HS-27A (cell line): ENCODE measurements at regions not wholly inside any gene's neighbourhood (a gene's known extent, or its start where the extent isn't known, plus 50 kb on each side); places are given as distances from the start of the nearest gene placed in this dataset.
"Not testable (repeated sequence)": the region's sequence is repeated elsewhere in the genome, so short reads cannot be mapped to it uniquely, and the experiment has no call there.

Experiments used
- DNase-seq: peaks from one replicate; pipeline ENCODE4 v3.0.0-alpha.2; 2012; ENCODE audit warnings: low read depth, missing footprints

DNA sequence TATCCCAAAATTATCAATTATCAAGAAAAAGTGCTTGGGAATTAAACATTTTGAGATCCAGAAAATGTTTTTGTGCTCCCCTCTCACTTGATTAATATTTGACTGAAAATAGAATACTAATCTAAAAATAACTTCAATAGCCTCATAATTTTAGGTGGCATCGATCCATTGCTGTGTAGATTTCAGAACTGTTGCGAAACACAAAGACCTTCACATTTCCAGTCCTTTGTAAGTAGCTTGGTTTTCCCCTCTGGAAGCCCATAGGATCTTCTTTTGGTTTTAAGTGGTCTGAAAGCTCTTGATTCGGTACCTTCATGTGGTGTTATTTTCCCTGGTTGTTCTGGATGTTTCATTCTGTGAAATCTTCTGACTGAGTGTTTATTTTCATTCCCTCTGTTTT lies 176.5 kb downstream of the NUFIP1 start:
- no peak for DNase-seq

GRCh38 chr13:44810061-44810840 lies 179.0 kb downstream of the NUFIP1 start:
- no peak for DNase-seq

DNA sequence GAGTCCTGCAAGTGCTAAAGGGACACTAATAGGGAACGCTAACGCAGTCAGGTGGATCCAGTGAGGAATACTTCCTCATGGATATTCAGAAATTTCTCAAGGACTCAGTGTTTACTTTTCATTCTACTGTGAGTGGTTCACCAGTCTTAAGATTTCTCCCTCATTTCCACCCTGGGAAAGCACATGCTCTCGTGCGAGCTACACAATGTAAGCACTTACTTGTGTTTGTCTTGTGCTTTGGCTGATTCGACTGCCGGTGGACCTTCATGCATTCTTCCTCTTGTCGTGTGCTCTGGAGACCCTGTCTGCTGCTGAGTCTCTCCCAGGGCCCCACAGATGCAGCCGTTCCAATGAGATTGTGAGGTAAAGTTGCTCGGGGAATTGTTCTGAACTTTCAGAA lies 180.1 kb downstream of the NUFIP1 start:
- no peak for DNase-seq

DNA sequence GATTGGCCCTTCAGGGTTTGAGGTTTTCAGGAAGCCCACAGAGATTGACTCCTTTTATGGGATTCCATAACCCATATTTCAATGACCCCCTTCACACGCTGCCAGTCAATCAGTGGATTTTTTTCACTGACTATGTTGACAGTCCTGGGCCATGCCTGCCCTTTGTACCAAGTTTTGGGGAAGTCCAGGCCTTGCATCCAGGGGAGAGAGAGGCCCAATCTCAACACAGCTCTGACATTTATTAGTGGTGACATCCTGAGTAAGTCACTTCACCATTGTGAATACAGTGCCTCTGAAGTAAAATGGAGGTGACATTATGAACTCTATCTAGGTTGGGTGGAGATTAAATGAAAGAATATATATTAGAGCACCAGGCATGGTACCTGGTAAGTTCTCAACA lies 181.1 kb downstream of the NUFIP1 start:
- DNase-seq, result no peak

- no peak for DNase-seq
These were observed 181.7 kb downstream of the NUFIP1 start for GRCh38 chr13:44807449-44808034.

- DNase-seq, result no peak
These were observed 182.4 kb downstream of the NUFIP1 start for GRCh38 chr13:44806826-44807225.

DNA sequence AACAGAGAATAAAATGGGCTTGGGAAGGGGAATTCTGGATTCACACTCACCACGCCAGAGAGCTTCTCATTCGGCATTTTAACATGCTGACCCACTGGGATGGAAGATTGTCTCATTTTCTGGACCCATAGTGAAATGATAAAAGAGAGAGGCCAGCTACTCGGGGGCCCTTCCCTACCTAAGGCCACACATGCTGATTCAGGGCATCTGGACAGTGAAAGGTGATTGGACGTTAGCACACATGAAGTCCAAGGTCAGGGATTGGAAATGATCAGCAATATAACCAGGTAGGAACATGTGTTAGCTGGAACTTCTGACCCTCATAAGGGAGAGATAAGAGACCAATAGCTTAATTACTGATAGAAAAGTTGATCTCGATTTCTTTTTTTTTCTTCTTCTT lies 183.7 kb downstream of the NUFIP1 start:
- DNase-seq, result no peak

DNA sequence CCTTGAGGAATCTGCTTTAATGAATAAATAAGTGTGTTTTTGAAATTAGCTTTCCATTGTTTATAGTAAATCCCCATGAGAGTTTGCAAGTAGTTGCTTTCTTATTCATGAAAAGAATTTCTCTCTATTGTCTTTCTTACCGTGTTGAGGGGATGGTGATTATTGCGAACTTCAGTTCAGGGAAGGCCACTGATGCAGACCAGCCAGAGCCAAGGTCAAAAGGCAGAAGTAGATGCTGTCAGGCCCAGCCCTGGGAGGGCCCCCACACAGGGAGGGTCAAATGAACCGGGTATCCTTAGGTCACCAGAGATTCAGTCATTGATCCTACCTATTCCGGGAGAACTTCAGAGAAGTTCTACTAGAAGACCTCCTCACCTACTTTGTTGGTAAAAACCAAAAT lies 185.9 kb downstream of the NUFIP1 start:
- no peak for DNase-seq

DNA sequence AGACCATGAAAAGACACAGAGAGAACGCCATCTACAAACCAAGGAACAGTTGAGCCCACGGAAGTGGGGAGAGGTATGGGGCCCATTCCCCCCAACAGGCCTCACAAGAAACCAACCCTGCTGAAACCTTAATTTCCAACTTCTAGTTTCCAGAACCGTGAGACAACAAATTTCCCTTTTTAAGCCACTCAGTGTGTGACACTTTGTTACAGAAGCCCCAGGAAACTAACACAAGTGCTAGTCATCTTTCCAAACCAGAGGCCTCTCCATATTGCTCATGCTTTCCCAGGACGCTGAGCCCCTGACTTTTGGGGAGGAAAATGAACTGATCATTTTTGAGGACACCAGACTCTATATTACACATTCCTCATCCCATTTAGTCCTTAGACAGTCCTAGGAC lies 186.8 kb downstream of the NUFIP1 start:
- no peak for DNase-seq

- no peak for DNase-seq
These were observed 187.3 kb downstream of the NUFIP1 start for GRCh38 chr13:44801990-44802389.

DNA sequence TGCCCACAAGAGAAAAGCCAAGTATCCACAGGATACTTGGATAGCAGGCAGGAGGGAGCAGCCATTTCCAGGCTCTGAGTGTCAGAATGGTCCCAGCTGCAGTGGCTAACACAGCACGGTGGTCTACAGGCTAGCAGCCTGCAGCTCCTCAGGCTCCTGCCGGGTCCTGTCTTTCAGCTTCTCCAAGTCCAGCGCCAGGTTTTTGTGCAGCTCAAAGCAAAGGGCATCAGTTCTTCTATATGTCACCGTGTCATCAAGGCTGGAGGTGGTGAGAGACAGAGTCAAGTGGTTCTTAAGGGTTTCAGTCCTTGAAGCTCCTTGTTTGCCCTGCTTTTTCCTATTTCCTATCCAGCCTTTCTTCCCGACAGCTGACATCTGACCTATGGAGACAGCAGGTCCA lies 188.6 kb downstream of the NUFIP1 start:
- DNase-seq, result no peak

GRCh38 chr13:44797685-44798084 lies 191.6 kb downstream of the NUFIP1 start:
- DNase-seq, result no peak

GRCh38 chr13:44796597-44797490 lies 192.4 kb downstream of the NUFIP1 start:
- DNase-seq, result no peak

- not testable (repeated sequence) for DNase-seq
These were observed 193.2 kb downstream of the NUFIP1 start for GRCh38 chr13:44796039-44796438.

GRCh38 chr13:44795176-44795575 lies 194.1 kb downstream of the NUFIP1 start:
- DNase-seq, result no peak

DNA sequence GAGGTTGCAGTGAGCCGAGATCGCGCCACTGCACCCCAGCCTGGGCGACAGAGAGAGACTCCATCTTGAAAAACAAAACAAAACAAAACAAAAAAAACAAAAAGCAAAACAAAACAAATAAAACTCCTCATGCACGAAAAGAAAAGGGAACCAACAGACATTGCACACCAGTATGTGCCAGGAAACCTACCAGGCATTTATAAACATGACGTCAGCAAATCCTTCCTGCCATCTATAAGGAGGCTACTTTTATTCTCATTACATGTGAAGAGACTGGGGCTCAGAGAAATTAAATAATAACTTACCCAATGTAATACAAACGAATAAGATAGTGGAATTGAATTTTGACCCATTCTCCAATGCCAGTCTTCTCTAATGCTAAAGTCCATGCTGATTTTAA lies 197.2 kb downstream of the NUFIP1 start:
- DNase-seq, result no peak

DNA sequence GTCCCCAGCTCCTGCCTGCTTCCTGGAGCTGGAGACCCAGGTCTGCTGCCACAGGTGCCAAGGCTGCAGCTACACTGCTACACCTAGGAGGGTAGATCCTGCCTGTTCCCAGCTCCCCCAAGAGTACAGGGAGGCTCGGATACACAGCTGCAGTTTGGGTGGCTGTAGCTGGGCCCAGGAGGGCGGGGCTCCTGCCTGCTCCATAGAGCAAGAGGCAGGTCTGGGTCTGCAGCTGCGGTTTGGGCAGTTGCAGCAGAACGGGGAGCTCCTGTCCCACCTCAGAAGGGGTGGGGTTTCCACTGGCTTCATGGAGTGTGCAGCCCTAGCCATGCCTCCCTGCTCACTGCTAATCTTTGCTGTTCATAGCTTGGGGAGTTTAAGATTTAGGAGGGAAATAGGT lies 199.0 kb downstream of the NUFIP1 start:
- DNase-seq, result no peak

GRCh38 chr13:44787617-44788016 lies 201.7 kb downstream of the NUFIP1 start:
- DNase-seq, result no peak

DNA sequence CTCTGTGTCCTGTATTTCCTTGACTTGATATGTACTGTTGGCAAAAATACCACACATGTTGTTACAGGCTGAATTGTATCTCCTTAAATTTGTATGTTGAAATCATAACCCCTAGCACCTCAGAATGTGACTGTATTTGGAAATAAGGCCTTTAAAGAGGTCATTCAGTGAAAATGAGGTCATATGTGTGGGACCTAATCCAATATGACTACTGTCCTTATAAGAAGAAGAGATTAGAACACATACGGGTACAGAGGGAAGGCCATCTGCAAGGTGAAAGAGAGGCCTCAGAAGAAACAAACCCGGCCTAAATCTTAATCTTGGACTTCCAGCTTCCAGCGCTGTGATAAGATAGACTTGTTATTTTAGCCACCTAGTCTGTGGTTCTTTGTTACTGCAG lies 202.5 kb downstream of the NUFIP1 start:
- no peak for DNase-seq

GRCh38 chr13:44785401-44785800 lies 203.9 kb downstream of the NUFIP1 start:
- DNase-seq, result no peak

DNA sequence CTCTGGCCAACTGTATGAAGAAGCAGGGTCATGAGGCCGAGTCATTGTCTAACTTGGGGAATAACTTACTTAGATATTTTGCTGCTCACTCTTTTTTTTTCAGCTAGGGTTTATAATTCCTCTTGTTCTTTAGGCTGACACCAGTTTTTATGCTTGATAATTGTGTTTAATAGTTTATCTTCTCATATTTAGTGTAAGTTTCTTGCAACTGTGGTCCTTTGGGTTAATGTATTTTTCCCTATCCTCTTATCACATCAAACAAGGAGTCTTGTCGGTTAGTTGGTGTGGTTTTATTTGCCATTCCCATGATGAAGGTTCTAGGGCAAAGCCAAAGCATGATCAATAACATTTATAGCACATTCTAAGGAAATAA lies 204.6 kb downstream of the NUFIP1 start:
- no peak for DNase-seq

DNA sequence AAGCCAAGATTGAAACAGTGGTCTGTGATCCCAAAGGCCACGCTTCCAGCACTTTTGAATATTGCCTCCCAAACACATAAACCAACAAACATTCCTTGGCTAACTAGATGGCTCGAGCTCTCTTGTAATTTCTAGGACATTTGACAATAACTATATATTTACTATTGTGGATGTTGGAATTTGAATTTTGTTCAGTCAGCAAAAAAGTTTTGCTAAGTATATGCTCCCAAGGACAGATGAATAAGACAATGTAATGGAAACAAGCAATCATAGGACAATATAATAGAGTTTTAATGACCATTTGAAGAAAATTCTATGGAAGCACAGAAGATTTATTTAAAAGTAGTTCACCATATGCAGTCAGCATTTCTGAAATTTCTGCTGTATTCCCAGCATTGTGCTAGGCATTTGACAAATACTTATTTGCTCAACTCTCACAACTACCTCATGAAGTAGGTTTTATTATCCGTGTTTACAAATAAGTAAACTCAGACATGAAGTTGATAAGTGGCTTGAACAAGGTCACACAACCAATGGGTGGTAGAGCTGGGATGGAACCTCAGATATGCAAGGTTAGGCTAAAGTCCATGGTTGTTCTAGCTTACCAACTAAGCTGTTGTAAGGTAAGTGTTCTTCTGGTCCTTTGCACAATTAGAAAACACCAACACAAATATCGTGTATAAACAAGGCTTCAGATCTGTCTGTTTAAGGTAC lies 205.1 kb downstream of the NUFIP1 start:
- no peak for DNase-seq
